B cell (primary cell): ENCODE measurements at regions not wholly inside any gene's neighbourhood (a gene's known extent, or its start where the extent isn't known, plus 50 kb on each side); places are given as distances from the start of the nearest gene placed in this dataset.

ENCODE experiments used
- ATAC-seq: fragments of 200-7000 bp; cut with Tn5 transposase; one replicate; pipeline ENCODE4 v1.10.0; 2021; ENCODE audit warnings: low read depth, mild to moderate bottlenecking, moderate number of reproducible peaks, moderate library complexity
- CTCF ChIA-PET: fragments of 350-600 bp; sonication (Branson Sonifier 250); formaldehyde crosslinking; loops from one replicate; lab custom pipeline; 2021; ENCODE audit warnings: antibody characterized with exemption, inconsistent platforms; lab: Charles Lee
- POLR2A ChIA-PET: fragments of 350-600 bp; sonication (Branson Sonifier 250); formaldehyde crosslinking; loops from one replicate; lab custom pipeline; 2021; ENCODE audit warnings: antibody characterized with exemption; lab: Charles Lee
- DNase-seq: peaks from one replicate; pipeline ENCODE4 v3.0.0; 2013
- H2AFZ ChIP-seq: 2 replicates; pipeline ENCODE4 v1.6.1; 2012; ENCODE audit warnings: mild to moderate bottlenecking, low read depth, low read length; ENCODE audit not compliant: insufficient read depth, poor library complexity, severe bottlenecking
- H3K27ac ChIP-seq, 2 donors: 1 replicate in 1 of 2; 2 replicates in 1 of 2; pipeline ENCODE4 v1.5.1; 2012 to 2013; ENCODE audit warnings: low read length in 2 of 2, mild to moderate bottlenecking in 2 of 2, moderate library complexity in 1 of 2
- H3K27me3 ChIP-seq, 4 experiments: fragments of 200-600 bp in 1 of 4; sonication (generic) in 1 of 4; replicated peaks in 1 of 4; 1 replicate in 2 of 4; 2 replicates in 2 of 4; pipeline versions ENCODE4 v1.6.1 to v1.7.0; 2013 to 2016; ENCODE audit warnings: low read length in 3 of 4, mild to moderate bottlenecking in 2 of 4, mixed read lengths in 1 of 4, moderate library complexity in 1 of 4; ENCODE audit not compliant: insufficient read depth in 4 of 4, control insufficient read depth in 3 of 4; ENCODE audit errors: control extremely low read depth in 1 of 4
- H3K36me3 ChIP-seq, 2 experiments: replicated peaks in 1 of 2; 1 replicate in 1 of 2; 2 replicates in 1 of 2; pipeline versions ENCODE4 v1.6.1 to v1.7.1; 2013; ENCODE audit warnings: low read length in 1 of 2; ENCODE audit not compliant: insufficient read depth in 2 of 2, control insufficient read depth in 1 of 2; ENCODE audit errors: control extremely low read depth in 1 of 2, extremely low read depth in 1 of 2
- H3K4me1 ChIP-seq, 2 donors: fragments of 200-600 bp in 1 of 2; sonication (generic) in 1 of 2; 1 replicate in 1 of 2; 2 replicates in 1 of 2; pipeline versions ENCODE4 v1.5.1 to v1.6.1; 2013 to 2017; ENCODE audit warnings: low read length in 2 of 2; ENCODE audit not compliant: control insufficient read depth in 2 of 2, insufficient read depth in 2 of 2
- H3K4me2 ChIP-seq: replicated peaks from 2 replicates; pipeline ENCODE3; 2012; ENCODE audit warnings: mild to moderate bottlenecking, low read depth, low read length; ENCODE audit not compliant: poor library complexity, severe bottlenecking
- H3K4me3 ChIP-seq, 5 experiments: fragments of 200-600 bp in 1 of 5; sonication (generic) in 1 of 5; 1 replicate in 3 of 5; 2 replicates in 2 of 5; pipeline versions ENCODE4 v1.5.1 to v1.7.0; 2011 to 2016; ENCODE audit warnings: low read length in 4 of 5, mild to moderate bottlenecking in 4 of 5, low read depth in 2 of 5, control low read depth in 1 of 5, moderate library complexity in 1 of 5; ENCODE audit not compliant: insufficient read depth in 1 of 5; ENCODE audit errors: control extremely low read depth in 1 of 5, extremely low read depth in 1 of 5
- H3K79me2 ChIP-seq: fragments of 200-600 bp; sonication (generic); one replicate; pipeline ENCODE4 v1.6.0; 2016; ENCODE audit warnings: low read length; ENCODE audit not compliant: control insufficient read depth, insufficient read depth
- H3K9ac ChIP-seq: fragments of 200-600 bp; sonication (generic); 2 replicates; pipeline ENCODE4 v1.6.1; 2017; ENCODE audit warnings: mild to moderate bottlenecking, low read length, moderate library complexity
- H3K9me3 ChIP-seq, 3 donors: one replicate each; pipeline versions ENCODE4 v1.6.1 to v1.7.1; 2013; ENCODE audit warnings: low read length in 2 of 3; ENCODE audit not compliant: control insufficient read depth in 2 of 3, insufficient read depth in 1 of 3; ENCODE audit errors: control extremely low read depth in 1 of 3
- H4K20me1 ChIP-seq: 2 replicates; pipeline ENCODE4 v1.6.0; 2012; ENCODE audit warnings: mild to moderate bottlenecking, low read length; ENCODE audit not compliant: insufficient read depth, control insufficient read depth, poor library complexity, severe bottlenecking
- H3K27ac Mint-ChIP-seq: one replicate; pipeline ENCODE4 v1.8.0; 2021; ENCODE audit warnings: mixed read lengths
- H3K27me3 Mint-ChIP-seq: one replicate; pipeline ENCODE4 v1.8.0; 2021; ENCODE audit warnings: mixed read lengths
- H3K4me1 Mint-ChIP-seq: one replicate; pipeline ENCODE4 v1.8.0; 2021; ENCODE audit warnings: mixed read lengths
- H3K4me3 Mint-ChIP-seq: one replicate; pipeline ENCODE4 v1.8.0; 2021; ENCODE audit warnings: mixed read lengths
- H3K9me3 Mint-ChIP-seq: one replicate; pipeline ENCODE4 v1.8.0; 2022; ENCODE audit warnings: mixed read lengths; ENCODE audit not compliant: insufficient read depth
- EZH2 ChIP-seq: IDR thresholded peaks from 2 replicates; pipeline ENCODE4 v1.6.1; 2012; ENCODE audit warnings: borderline replicate concordance, low read depth, mild to moderate bottlenecking, moderate library complexity, low read length; ENCODE audit not compliant: insufficient read depth, poor library complexity, severe bottlenecking
- WGBS: methylation state at CpG from one replicate; pipeline ENCODE4 v1.1.5; 2013; ENCODE audit warnings: missing lambda C conversion rate; ENCODE audit not compliant: insufficient coverage; 5-methylcytosine and 5-hydroxymethylcytosine counted together
- intact Hi-C: fragments of 100-400 bp; cut with micrococcal nuclease; formaldehyde crosslinking; loops from one replicate; pipeline ENCODE4 v1.10.0; 2022
- TF ChIP-seq, protein P1 (sequence below): fragments of 200-600 bp; IDR thresholded peaks from one replicate; pipeline ENCODE4 v1.8.0; 2022; ENCODE audit warnings: antibody characterized with exemption, mild to moderate bottlenecking

DNA sequence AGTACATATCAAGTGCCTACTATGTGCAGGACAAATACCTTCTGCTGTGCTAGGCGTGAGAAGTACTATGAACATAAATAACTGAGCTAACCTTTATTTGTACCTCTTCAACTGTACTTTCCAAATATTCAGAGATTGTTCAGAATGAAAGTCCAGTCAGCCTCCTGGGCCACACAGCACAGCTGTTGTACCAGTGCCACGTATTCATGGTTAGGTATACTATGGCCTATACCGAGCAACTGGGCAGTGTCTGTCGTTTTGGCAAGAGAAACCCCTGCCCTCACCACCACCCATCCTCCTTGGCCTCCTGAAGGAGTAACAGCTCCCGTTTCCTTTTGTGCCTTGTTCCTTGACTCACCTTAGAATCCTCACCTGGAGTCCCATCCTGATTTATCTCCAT is 53.0 kb downstream of the RASSF10 start:
- DNase-seq (no peak), ATAC-seq (no peak)
- TF ChIP-seq, protein P1, sequence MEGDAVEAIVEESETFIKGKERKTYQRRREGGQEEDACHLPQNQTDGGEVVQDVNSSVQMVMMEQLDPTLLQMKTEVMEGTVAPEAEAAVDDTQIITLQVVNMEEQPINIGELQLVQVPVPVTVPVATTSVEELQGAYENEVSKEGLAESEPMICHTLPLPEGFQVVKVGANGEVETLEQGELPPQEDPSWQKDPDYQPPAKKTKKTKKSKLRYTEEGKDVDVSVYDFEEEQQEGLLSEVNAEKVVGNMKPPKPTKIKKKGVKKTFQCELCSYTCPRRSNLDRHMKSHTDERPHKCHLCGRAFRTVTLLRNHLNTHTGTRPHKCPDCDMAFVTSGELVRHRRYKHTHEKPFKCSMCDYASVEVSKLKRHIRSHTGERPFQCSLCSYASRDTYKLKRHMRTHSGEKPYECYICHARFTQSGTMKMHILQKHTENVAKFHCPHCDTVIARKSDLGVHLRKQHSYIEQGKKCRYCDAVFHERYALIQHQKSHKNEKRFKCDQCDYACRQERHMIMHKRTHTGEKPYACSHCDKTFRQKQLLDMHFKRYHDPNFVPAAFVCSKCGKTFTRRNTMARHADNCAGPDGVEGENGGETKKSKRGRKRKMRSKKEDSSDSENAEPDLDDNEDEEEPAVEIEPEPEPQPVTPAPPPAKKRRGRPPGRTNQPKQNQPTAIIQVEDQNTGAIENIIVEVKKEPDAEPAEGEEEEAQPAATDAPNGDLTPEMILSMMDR = no peak
- no peak for TF ChIP-seq EZH2
- Histone ChIP-seq H3K4me1 (no peaks in the 10 kb centered on the region), H3K9ac (no peak overlapping the region), H3K4me3 (no peak overlapping the region), H3K9me3 (no peaks in the 10 kb centered on the region), H3K36me3 (no peaks in the 10 kb centered on the region), H3K4me2 (no peak overlapping the region), H3K27me3 (no peaks in the 10 kb centered on the region), H3K79me2 (no peaks in the 10 kb centered on the region), H4K20me1 (no peaks in the 10 kb centered on the region), H2AFZ (no peak overlapping the region), H3K27ac (no peak overlapping the region)
- H3K4me3 Mint-ChIP-seq = no peak overlapping the region
- WGBS = 77% methylated on average over 4 of the region's 5 CpGs
- H3K27me3 Mint-ChIP-seq = peaks cover 7% of the 10 kb centered on the region
- no peaks in the 10 kb centered on the region for H3K4me1 Mint-ChIP-seq
- ChIA-PET POLR2A (no interaction called here), CTCF (no interaction called here)
- no peak overlapping the region for H3K27ac Mint-ChIP-seq
- intact Hi-C loops = no loop called here
- H3K9me3 Mint-ChIP-seq = peaks cover 3% of the 10 kb centered on the region

GRCh38 chr11:13064593-13064992 is 55.5 kb downstream of the RASSF10 start:
- TF ChIP-seq EZH2 = no peak
- TF ChIP-seq, protein P1 = no peak
- no peak overlapping the region for H3K4me3 Mint-ChIP-seq
- peaks cover 4% of the 10 kb centered on the region for H3K27me3 Mint-ChIP-seq
- intact Hi-C loops = no loop called here
- Histone ChIP-seq H3K4me3 (no peak overlapping the region), H3K27me3 (no peaks in the 10 kb centered on the region), H3K36me3 (no peaks in the 10 kb centered on the region), H4K20me1 (no peaks in the 10 kb centered on the region), H3K4me2 (no peak overlapping the region), H3K79me2 (no peaks in the 10 kb centered on the region), H3K4me1 (no peaks in the 10 kb centered on the region), H2AFZ (no peak overlapping the region), H3K9me3 (no peaks in the 10 kb centered on the region), H3K9ac (no peak overlapping the region), H3K27ac (no peak overlapping the region)
- POLR2A ChIA-PET = no interaction called here
- CTCF ChIA-PET = no interaction called here
- DNase-seq = no peak
- ATAC-seq = no peak
- H3K4me1 Mint-ChIP-seq = no peaks in the 10 kb centered on the region
- H3K27ac Mint-ChIP-seq = no peak overlapping the region
- H3K9me3 Mint-ChIP-seq = peaks cover 3% of the 10 kb centered on the region
- WGBS = 88% methylated on average over 3 of the region's 3 CpGs
